Endothelial cell of umbilical vein (primary cell): ENCODE measurements at regions not wholly inside any gene's neighbourhood (a gene's known extent, or its start where the extent isn't known, plus 50 kb on each side); places are given as distances from the start of the nearest gene placed in this dataset.

Source experiments
- BruUV-seq: library from RNA; stranded (reverse); fragments of 400-500 nt; replicated peaks from 2 replicates; lab custom pipeline; 2021; lab: Mats Ljungman, UMichigan
- CTCF ChIA-PET: fragments of 300-600, 350-600 bp; sonication (Branson Sonifier 250); formaldehyde crosslinking; loops from one replicate; lab custom pipeline; 2021; ENCODE audit warnings: antibody characterized with exemption, inconsistent platforms; lab: Charles Lee
- POLR2A ChIA-PET: fragments of 300-600, 350-600 bp; sonication (Branson Sonifier 250); formaldehyde crosslinking; loops from one replicate; lab custom pipeline; 2021; ENCODE audit warnings: antibody characterized with exemption, inconsistent platforms; lab: Charles Lee
- DNase-seq: peaks from one replicate; pipeline ENCODE4 v3.0.0-alpha.2; 2011; ENCODE audit warnings: low read depth, low spot score
- FAIRE-seq: peaks from 2 replicates; lab custom pipeline; 2011; peaks lifted over from hg19 to GRCh38; lab: Jason Lieb, UNC
- H2AFZ ChIP-seq: 2 replicates; pipeline ENCODE4 v1.6.0; 2012; ENCODE audit warnings: low read depth, low read length, control low read depth, inconsistent platforms
- H3K27ac ChIP-seq: 2 replicates; pipeline ENCODE4 v1.5.1; 2011; ENCODE audit warnings: low read depth, mild to moderate bottlenecking, control low read depth, low read length, moderate library complexity; ENCODE audit not compliant: insufficient read depth
- H3K27me3 ChIP-seq, 2 experiments: 2 replicates each; pipeline versions ENCODE4 v1.6.0 to v1.6.1; 2011; ENCODE audit warnings: low read length in 2 of 2, mixed read lengths in 1 of 2; ENCODE audit not compliant: control insufficient read depth in 2 of 2, insufficient read depth in 2 of 2
- H3K36me3 ChIP-seq, 2 experiments: 2 replicates in 1 of 2; 3 replicates in 1 of 2; pipeline ENCODE4 v1.5.1; 2011; ENCODE audit warnings: low read length in 2 of 2, mild to moderate bottlenecking in 1 of 2, moderate library complexity in 1 of 2; ENCODE audit not compliant: control insufficient read depth in 2 of 2, insufficient read depth in 2 of 2; ENCODE audit errors: extremely low read depth in 1 of 2
- H3K4me1 ChIP-seq: 3 replicates; pipeline ENCODE4 v1.5.1; 2011; ENCODE audit warnings: mild to moderate bottlenecking, low read length; ENCODE audit not compliant: control insufficient read depth, insufficient read depth; ENCODE audit errors: extremely low read depth
- H3K4me2 ChIP-seq: 2 replicates; pipeline ENCODE4 v1.6.1; 2011; ENCODE audit warnings: low read length, control low read depth, mixed read lengths; ENCODE audit not compliant: insufficient read depth
- H3K4me3 ChIP-seq, 3 experiments: fragments of 200-600 bp in 1 of 3; sonication (generic), shearing (Covaris generic) in 1 of 3; replicated peaks in 1 of 3; 2 replicates each; pipeline ENCODE4 v1.5.1; 2011 to 2016; ENCODE audit warnings: control low read depth in 3 of 3, low read length in 3 of 3, mild to moderate bottlenecking in 2 of 3, inconsistent platforms in 1 of 3, low read depth in 1 of 3, moderate library complexity in 1 of 3; ENCODE audit not compliant: insufficient read depth in 1 of 3
- H3K79me2 ChIP-seq: 2 replicates; pipeline ENCODE4 v1.6.0; 2012; ENCODE audit warnings: low read length, inconsistent platforms; ENCODE audit not compliant: control insufficient read depth, insufficient read depth
- H3K9ac ChIP-seq: replicated peaks from 2 replicates; pipeline ENCODE3; 2011; ENCODE audit warnings: low read length, control low read depth; ENCODE audit not compliant: insufficient read depth; ENCODE audit errors: extremely low read depth
- H3K9me1 ChIP-seq: replicated peaks from 3 replicates; pipeline ENCODE4 v1.6.0; 2011; ENCODE audit warnings: mild to moderate bottlenecking, low read length; ENCODE audit not compliant: control insufficient read depth, insufficient read depth; ENCODE audit errors: extremely low read depth
- H3K9me3 ChIP-seq: replicated peaks from 2 replicates; pipeline ENCODE4 v1.5.1; 2012; ENCODE audit warnings: low read length, inconsistent platforms; ENCODE audit not compliant: control insufficient read depth, insufficient read depth
- H4K20me1 ChIP-seq: replicated peaks from 2 replicates; pipeline ENCODE3; 2011; ENCODE audit warnings: mild to moderate bottlenecking, low read length; ENCODE audit not compliant: control insufficient read depth, insufficient read depth; ENCODE audit errors: extremely low read depth
- CTCF ChIP-seq, 2 donors: IDR thresholded peaks; 1 replicate in 1 of 2; 2 replicates in 1 of 2; pipeline ENCODE4 v1.5.1; 2011; ENCODE audit warnings: low read length in 2 of 2, mild to moderate bottlenecking in 2 of 2, moderate library complexity in 2 of 2, control low read depth in 1 of 2, inconsistent platforms in 1 of 2, low read depth in 1 of 2; ENCODE audit not compliant: insufficient read depth in 1 of 2; ENCODE audit errors: extremely low read depth in 1 of 2
- EZH2 ChIP-seq: IDR thresholded peaks from 2 replicates; pipeline ENCODE4 v1.6.1; 2012; ENCODE audit warnings: borderline replicate concordance, low read depth, mild to moderate bottlenecking, moderate library complexity, low read length, inconsistent platforms; ENCODE audit not compliant: severe bottlenecking
- FOS ChIP-seq: IDR thresholded peaks from 2 replicates; pipeline ENCODE4 v1.6.1; 2011; ENCODE audit warnings: mild to moderate bottlenecking, low read length, moderate library complexity, borderline replicate concordance; ENCODE audit not compliant: insufficient read depth
- GATA2 ChIP-seq: IDR thresholded peaks from 2 replicates; pipeline ENCODE4 v1.7.0; 2011; ENCODE audit warnings: low read depth, mild to moderate bottlenecking, moderate library complexity, mixed read lengths, low read length; ENCODE audit not compliant: insufficient read length, insufficient read depth
- JUN ChIP-seq: IDR thresholded peaks from 2 replicates; pipeline ENCODE4 v1.6.1; 2011; ENCODE audit warnings: borderline replicate concordance, low read depth; ENCODE audit not compliant: insufficient read length, insufficient read depth
- MYC ChIP-seq: IDR thresholded peaks from one replicate; pipeline ENCODE4 v1.6.1; 2011; ENCODE audit warnings: mild to moderate bottlenecking, low read depth, low read length
- POLR2A ChIP-seq: IDR thresholded peaks from 2 replicates; pipeline ENCODE4 v1.6.1; 2012; ENCODE audit warnings: low read depth, mild to moderate bottlenecking, control low read depth, low read length
- POLR2AphosphoS5 ChIP-seq: IDR thresholded peaks from 2 replicates; pipeline ENCODE4 v1.6.1; 2012; ENCODE audit warnings: low read depth, mild to moderate bottlenecking, control low read depth, low read length, moderate library complexity; ENCODE audit not compliant: insufficient read depth
- dilution Hi-C: fragments of 300-500 bp; cut with MboI; formaldehyde crosslinking; loops from one replicate; pipeline ENCODE4 v1.15.0; 2019; ENCODE audit warnings: low sequenced_read_pairs; ENCODE audit not compliant: extremely low pct_ligation_motif_present
- intact Hi-C: fragments of 100-400 bp; cut with micrococcal nuclease; formaldehyde crosslinking; loops from one replicate; pipeline ENCODE4 v1.10.0; 2022
- TF ChIP-seq, protein P1 (sequence below): IDR thresholded peaks from 2 replicates; pipeline ENCODE4 v1.6.1; 2011; ENCODE audit not compliant: insufficient read depth, insufficient read length

GRCh38 chr1:208324005-208324404 is 79.8 kb upstream of the PLXNA2 start:
- TF ChIP-seq MYC (no peak), JUN (no peak), FOS (no peak), GATA2 (no peak), CTCF (IDR thresholded peaks at IDR 0.05; ENCODE audit: extremely low read depth in 1 of 2, insufficient read depth in 1 of 2, low read depth in 1 of 2, low read length in 2 of 2) (no peak), POLR2AphosphoS5 (no peak), EZH2 (no peak), POLR2A (no peak)
- TF ChIP-seq, protein P1, sequence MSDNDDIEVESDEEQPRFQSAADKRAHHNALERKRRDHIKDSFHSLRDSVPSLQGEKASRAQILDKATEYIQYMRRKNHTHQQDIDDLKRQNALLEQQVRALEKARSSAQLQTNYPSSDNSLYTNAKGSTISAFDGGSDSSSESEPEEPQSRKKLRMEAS, result no peak
- Histone ChIP-seq H3K4me1 (no peaks in the 10 kb centered on the region), H3K4me3 (no peak overlapping the region), H3K9me3 (no peaks in the 10 kb centered on the region), H2AFZ (no peak overlapping the region), H3K36me3 (no peaks in the 10 kb centered on the region), H3K9ac (no peak overlapping the region), H3K79me2 (no peaks in the 10 kb centered on the region), H3K27me3 (no peaks in the 10 kb centered on the region), H4K20me1 (no peaks in the 10 kb centered on the region), H3K27ac (no peak overlapping the region), H3K9me1 (no peaks in the 10 kb centered on the region), H3K4me2 (no peak overlapping the region)
- CTCF ChIA-PET, result no interaction called here
- dilution Hi-C loops, result no loop called here
- intact Hi-C loops, result no loop called here
- BruUV-seq, result no TSS peak
- POLR2A ChIA-PET, result no interaction called here
- FAIRE-seq (no peak), DNase-seq (no peak)
